CMK (cell line): ENCODE measurements at regions not wholly inside any gene's neighbourhood (a gene's known extent, or its start where the extent isn't known, plus 50 kb on each side); places are given as distances from the start of the nearest gene placed in this dataset.
"Not testable (repeated sequence)": the region's sequence is repeated elsewhere in the genome, so short reads cannot be mapped to it uniquely, and the experiment has no call there.

Experiments
- DNase-seq: peaks from one replicate; pipeline ENCODE4 v3.0.0-alpha.2; 2010; ENCODE audit warnings: low read depth

DNA sequence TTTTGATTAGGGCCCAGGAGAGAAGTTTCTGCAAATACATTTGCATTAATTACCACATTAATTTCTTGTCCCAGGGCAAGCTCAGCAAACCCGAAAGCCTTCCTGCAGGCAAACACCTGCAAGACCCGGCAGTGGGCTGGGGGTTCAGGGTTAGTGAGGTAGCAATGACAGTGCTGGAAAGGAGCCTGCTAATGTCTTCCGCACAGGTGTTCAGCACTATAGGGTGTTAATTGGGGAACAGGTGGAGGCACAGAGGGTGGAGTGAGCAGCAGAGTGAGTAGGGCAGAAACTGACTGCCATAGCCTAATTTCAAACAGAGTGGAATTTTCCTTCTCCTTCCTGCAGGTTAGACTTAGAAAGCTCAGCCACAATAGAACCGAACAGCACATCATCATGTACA, 50.9 kb upstream of the UBASH3B start:
- no peak for DNase-seq

DNA sequence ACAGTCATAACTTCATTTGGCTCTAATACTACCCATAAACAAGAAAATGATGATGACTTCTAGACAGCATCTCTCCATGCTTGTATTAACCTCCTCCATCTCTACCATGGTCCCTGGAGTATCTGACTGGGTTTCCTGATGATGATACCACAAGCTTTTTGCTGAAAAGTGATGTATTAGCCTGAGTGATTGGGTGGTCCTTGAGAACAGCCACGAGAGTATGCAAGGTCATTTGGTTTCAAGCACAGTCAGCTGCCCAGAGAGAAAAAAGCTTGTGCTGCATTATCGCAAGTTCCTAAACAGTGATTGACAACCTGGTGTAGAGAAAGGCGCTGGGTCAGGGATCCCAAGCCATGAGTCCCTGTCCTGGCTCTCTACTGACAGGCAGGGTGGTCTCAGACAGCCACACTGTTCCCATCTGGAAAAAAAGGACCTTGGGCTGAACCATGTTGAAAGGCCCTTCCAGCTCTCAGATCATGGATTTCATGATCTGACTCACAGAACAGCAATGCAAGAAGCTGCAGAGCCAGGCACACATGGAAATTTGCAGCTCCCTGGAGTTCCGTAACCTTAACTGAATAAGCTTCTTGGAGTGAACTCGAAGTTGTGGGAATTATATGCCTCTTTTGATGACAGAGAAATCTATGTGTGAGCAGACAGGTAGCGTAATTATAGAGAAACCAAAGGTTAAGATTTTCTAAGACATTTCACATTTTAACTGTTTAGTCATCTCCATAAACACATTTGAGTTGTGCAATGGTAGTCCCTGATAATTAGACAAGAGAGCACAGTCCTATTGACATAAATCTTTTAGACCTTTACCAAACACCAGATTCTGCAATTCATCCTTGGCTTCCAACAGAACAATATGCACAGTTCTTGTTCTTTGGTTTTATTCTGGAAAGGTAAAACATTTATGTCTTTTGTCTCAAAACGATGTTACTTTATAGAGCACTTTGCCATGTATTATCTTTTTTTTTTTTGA, 54.1 kb upstream of the UBASH3B start:
- DNase-seq: no peak

DNA sequence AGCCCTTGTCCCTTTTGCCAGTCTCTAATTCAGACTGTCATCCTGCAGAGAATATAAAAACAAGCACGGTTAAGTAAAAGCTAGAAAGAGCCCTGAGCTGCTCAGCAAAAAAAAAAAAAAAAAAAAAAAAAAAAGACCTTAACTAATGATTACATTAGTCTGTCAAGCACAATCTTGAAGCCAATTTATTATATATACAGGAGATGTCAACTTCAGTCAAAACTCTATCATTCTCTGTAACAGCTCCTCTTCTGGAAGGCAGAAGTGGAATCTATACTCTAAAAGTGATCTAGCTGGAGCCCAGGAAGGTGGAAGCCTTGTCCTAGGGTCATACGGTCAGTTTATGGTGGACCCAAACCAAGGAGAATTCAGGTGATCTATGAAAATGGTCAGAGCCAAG, 55.2 kb upstream of the UBASH3B start:
- no peak for DNase-seq

DNA sequence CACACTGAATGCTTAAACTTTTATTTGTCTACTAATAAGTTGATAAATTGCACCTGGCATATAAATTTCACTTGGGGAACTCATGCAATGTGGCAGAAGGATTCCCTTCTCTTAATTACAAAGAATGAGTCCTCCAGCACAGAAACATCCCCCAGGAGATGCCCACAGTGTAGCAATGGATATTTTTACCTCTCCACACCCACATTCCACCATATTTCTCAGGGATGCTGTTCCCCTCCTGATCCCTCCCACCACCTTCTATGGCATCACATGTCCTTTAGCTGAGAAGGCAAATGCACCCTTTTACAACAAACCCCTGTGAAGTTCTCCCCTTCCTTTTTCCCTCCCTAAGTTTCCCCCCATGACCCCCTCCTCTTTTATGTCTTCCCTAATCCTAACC, 56.1 kb upstream of the UBASH3B start:
- DNase-seq: no peak

DNA sequence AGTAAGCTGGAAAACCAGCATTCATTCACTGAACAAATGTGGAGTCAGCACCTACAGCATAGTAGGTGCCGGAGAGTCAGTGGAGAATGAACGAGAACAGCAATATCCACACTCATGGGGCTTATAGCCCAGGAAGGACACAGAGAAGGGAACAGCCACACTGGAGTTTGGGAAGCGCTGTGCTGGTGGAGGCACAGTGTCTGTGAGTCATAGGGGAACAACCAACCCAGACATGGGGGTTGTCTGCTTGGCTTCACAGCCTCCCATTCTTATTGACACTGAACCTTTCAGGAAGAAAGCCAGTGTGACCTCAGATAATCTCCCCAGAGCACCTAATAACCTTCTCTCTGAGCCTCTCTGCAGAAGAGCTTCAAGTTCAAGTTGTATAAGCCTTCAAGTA, 56.6 kb upstream of the UBASH3B start:
- no peak for DNase-seq

DNA sequence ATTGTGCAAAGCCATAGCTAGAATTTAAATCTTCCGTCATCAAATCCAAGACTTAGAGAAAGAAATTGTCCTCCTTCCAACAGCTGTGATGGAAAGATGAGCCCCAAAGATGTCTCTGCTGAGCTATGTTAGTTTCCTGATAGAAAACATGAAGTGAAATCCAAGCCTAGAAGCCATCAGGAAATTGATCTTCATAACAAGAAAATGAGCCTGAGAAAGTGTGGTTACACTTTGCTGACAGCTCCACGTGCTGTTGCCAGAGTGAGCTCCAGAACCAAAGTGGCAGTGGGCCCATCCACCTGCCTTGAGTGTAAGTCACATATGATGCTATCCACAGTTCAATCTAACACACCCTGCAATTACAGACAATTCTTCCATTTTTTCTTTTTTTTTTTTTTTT, 58.0 kb upstream of the UBASH3B start:
- DNase-seq: no peak

DNA sequence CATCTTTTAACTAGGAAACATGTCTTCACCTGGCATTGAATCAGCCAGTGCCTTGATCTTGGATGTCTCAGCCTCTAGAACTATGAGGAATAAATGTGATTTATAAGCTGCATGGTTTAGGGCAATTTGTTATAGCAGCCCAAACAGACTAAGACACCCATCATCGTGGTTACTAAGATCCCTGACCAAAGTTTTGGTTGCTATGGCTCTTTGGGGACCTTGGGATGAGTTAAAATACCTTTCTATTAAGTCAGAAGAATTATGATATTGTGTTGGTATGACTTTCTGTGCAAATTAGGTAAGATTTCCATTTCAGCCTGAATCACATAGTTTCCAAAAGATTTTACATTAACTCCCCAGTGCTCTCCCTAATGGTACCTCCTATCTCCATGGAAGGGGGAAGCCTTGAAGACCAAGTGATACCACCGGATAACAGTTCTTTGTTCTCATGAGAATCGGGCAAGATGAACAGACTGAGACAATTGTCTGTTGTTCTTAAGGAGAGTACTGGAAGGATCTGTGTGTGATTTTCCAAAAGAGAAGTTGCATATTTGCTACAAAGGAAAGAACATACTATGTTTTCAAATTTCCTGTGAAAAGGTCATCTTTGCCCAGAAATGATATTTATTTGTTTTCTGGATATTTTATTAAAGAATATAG, 60.4 kb upstream of the UBASH3B start:
- no peak for DNase-seq

DNA sequence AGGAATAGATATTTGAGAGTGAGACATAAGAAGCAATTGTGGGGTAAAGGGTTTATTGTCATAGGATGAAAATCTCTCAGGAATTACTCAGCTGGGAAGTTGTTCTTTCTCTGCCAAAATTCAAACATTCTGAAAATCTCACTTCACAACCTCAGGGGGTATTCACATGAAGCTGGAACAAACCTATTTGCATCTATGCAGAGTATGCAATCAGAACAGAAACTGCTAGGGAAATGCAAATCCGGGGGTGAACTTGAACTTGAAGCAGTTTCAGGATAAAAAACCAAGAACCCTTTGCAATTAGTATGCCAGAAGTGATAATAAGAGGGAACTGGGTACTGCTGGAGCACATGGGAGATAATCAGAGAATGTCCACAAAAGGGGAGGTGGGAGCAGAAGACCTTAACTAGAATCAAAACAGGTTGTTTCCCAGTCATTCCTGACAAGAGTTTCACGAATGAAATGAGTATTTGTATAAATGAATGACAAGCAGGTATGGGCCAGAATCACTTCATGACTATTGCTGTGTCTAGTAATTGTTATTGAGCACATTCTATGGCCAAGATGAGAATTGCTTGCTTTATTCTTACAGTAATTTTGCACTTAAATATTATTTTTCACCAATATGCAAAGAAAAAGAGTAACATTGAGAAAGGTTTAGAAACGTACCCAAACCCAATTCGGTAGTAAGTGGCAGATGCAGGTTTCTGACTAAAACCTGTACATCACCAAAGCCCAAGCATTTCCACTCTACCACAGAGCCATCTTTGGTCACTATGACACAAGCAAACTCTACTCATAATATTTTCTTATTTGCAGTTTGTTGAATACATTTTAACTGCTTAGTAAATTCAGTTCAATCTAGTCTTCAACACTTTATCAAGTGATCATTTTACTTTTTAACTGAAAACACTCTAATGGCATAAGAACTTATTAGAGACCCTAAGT, 61.8 kb upstream of the UBASH3B start:
- DNase-seq: no peak

DNA sequence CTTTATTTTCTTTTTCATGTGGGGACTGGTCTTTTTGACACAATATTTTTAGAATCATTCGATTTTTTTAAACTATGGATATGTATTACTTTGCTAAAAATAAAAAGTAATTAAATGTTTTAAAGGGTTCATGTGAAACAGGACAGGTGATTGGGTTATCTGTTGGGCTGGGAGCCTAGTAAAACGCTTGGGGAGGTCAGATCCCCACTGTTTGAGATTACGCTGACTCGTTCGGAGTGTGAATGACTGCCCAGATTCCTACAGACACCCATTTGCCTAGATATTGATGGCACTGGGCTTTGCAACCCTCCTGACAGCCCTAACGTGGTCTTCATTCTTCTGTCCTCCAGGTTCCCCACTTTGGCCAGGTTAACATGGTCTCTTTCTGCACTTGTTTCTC, 62.9 kb upstream of the UBASH3B start:
- DNase-seq: no peak

DNA sequence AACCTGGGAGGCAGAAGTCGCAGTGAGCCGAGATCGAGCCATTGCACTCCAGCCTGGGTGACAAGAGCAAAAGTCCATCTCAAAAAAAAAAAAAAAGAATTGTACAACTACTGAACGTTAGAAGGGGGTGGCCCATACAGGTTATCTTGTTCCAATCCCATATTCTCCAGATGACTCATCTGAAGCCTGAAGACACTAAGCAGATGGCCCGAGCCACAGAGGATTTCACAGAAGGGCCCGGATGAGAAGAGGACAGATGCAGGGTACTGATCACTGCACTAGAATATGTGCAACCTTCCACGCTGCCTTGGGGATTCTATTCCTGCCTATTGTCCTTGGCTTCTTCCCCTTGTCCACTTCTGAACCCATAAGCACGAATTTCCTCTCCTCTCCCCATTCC, 70.9 kb upstream of the UBASH3B start:
- DNase-seq: no peak

DNA sequence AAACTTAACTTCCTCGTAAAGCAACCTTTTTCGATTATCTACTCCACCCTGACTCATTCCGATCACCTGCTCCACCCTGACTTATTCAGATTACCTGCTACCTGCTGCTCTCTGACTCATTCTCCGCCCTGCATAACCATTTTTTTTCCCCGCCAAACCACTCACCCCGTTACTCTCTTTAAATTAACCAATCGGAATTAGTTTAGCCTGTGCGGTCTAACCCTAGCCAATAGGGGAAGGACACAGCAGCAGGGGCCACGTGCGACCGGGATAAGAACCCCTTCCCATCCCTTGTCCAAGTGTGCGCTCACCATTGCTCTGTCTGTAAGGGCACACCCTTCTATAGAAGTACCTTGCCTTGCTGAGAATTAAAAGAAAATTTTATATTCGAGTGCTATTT, 75.5 kb upstream of the UBASH3B start:
- DNase-seq: not testable (repeated sequence)

DNA sequence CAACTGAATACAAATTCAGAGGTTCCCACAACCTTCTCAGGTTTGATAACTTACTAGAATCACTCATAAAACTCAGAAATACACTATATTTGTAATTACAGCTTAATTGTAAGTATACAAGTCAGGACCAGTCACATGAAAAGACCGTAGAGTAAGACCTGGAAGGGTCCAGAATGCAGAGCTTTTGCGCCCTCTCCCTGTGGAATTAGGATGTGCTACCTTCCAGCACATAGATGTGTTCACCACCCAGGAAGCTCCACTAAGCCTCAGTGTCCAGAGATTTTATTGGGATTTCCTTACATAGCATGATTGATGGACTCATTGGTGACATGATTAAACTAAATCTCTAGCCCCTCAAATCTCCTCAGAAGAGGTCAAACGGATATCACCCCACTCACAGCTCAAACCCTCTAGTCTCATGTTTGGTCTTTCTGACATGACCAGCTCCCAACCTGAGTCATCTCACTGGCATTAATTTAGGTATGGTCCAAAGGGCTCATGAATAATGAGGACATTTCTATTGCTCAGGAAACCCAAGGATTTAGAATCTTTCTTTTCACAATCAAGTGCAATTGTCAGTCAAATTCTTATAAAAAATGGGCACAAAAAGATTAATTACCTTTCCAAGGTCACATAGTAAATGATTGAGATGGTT, 77.2 kb upstream of the UBASH3B start:
- no peak for DNase-seq

DNA sequence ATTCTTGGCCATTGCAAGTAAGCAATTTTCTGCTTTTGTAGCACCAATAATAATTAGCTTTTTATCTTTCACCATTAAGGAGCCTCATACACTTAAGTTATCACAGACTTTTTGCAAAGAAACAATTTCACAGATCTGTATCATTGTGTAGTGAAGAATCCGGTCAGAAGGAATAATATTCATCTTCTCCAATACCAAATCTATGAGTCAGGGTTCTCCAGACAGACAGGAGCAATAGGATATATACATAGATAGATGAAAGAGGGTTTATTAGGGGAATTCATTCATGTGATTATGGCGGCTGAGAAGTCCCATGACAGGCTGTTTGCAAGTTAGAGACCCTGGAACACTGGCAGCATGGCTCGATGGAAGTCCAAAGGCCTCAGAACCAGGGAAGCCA, 82.9 kb upstream of the UBASH3B start:
- no peak for DNase-seq

DNA sequence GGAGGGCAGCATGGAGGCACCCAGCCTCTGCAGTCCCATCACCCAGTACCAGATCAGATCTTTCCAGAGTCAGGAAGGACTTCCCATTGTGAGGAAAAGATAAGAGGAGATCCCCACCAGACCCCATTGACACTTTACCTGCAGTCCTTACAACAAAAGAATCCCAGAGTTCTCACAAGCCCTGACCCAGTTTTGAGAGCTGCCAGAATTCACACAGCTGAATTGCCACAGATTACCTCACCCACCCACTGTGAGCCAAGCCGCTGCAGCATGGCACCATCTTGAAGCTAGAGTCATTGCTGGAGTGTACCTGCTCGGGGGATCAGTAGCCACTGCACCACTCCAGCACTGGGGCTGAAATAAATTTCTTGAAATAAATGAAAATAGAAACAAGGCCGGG, 91.8 kb upstream of the UBASH3B start:
- DNase-seq: no peak

DNA sequence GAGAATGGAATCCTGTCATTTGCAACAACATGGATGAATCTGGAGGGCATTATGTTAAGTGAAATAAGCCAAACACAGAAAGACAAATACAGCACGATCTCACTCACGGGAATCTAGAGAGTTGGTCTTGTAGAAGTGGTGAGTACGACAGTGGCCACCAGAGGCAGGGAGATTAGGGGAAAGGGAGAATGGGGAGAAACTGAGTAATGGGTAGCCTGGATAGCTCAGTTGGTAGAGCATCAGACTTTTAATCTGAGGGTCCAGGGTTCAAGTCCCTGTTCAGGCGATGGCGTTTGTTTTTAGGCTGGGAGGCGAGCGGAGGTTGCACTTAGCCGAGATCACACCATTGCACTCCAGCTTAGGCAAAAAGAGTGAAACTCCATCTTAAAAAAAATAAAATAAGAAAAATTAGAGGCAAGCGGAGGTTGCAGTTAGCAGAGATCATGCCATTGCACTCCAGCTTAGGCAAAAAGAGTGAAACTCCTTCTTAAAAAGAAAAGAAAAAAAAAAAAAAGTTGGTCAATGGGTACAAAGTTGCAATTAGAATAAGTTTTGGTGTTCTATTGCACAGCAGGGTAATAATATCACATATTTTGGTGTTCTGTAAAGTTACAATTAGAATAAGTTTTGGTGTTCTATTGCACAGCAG, 95.7 kb upstream of the UBASH3B start:
- DNase-seq: no peak

DNA sequence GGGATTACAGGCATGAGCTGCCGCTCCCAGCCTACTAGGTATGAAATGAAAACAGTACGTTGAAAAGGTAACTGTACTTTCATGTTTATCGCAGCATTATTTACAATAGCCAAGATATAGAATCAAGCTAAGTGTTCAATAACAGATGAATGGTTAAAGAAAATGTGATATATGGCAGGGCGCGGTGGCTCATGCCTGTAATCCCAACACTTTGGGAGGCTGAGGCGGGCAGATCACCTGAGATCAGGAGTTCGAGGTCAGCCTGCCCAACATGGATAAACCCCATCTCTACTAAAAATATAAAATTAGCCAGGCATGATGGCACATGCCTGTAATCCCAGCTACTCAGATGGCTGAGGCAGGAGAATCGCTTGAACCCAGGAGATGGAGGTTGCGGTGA, 96.3 kb upstream of the UBASH3B start:
- not testable (repeated sequence) for DNase-seq

DNA sequence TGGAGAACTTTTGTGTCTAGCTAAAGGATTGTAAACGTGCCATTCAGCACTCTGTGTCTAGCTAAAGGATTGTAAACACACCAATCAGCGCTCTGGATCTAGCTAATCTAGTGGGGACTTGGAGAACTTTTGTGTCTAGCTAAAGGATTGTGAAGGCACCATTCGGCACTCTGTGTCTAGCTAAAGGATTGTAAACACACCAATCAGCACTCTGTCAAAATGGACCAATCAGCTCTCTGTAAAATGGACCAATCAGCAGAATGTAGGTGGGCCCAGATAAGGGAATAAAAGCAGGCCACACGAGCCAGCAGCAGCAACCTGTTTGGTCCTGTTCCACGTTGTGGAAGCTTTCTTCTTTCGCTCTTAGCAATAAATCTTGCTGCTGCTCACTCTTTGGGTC, 98.4 kb upstream of the UBASH3B start:
- DNase-seq: not testable (repeated sequence)

DNA sequence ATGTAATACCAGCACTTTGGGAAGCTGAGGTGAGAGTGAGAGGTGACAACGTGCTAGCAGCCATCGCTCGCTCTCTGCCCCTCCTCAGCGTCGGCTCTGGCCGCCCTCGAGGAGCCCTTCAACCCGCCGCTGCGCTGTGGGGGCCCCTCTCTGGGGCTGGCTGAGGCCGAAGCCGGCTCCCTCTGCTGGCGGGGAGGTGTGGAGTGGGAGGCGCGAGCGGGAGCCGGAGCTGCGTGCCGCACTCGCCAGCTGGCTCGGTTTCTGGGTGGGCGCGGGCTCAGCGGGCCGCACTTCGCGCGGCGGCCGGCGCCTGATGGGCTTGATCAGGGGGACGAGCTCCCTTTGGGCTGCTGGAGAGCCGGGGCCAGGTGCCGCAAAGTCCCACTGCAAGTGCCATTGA, 98.9 kb upstream of the UBASH3B start:
- no peak for DNase-seq

DNA sequence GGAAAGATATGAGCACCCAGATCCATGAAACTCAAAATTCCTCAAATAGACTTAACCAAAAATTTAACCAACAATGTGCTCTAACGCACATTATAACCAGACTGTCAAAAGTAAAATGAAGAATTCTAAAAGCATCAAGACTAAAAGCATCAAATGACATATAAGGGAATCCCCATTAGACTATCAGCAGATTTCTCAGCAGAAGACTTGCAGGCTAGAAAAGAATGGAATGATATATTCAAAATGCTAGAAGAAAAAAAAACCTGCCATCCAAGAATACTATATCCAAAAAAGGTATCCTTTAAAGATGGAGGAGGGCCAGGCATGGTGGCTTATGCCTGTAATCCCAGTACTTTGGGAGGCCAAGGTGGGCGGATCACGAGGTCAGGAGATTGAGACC, 117.5 kb upstream of the UBASH3B start:
- DNase-seq: no peak

DNA sequence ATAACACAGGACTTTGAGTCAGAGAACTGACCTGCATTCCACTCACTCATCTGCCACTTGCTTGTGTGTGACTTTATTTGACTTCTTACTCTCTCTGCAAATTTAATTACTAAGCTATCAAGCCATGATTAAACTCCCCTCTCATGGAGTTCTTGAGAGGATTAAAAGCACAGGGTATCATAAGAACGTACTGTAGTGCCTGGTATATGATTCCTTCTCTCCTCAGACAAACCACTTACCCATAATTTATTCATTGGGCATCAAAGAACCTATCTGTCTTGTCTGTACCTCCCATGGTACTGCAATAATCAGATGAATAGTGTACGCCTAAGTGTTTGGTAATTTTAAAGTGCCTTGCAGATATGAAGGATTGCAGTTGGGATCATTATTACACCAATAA, 130.6 kb upstream of the UBASH3B start:
- no peak for DNase-seq
